ENCODE measurements at regions not wholly inside any gene's neighbourhood (a gene's known extent, or its start where the extent isn't known, plus 50 kb on each side); places are given as distances from the start of the nearest gene placed in this dataset.

- H3K36me3 Mint-ChIP-seq: no peaks in the 10 kb centered on the region
- no peak overlapping the region for H3K27ac Mint-ChIP-seq
- DNase-seq (ENCODE audit: low spot score in 2 of 2) (no peak), ATAC-seq (no peak)
- H3K9me3 Mint-ChIP-seq: peaks cover 18 to 24% of the 10 kb centered on the region in 2 donors
Measured at GRCh38 chr16:65634291-65634690, 512.4 kb upstream of the CDH11 start.

GRCh38 chr16:65624666-65625065 lies 502.8 kb upstream of the CDH11 start:
- no peak overlapping the region for H3K27ac Mint-ChIP-seq
- peaks cover 9 to 24% of the 10 kb centered on the region in 2 donors for H3K9me3 Mint-ChIP-seq
- no peak for ATAC-seq
- no peak for DNase-seq (ENCODE audit: low spot score in 2 of 2)
- H3K36me3 Mint-ChIP-seq: no peaks in the 10 kb centered on the region

- Mint-ChIP-seq H3K27ac (no peak overlapping the region), H3K9me3 (peaks cover 7 to 19% of the 10 kb centered on the region in 2 donors), H3K36me3 (no peaks in the 10 kb centered on the region)
- no peak for ATAC-seq
- no peak for DNase-seq (ENCODE audit: low spot score in 2 of 2)
Measured at GRCh38 chr16:65624229-65624628, 502.4 kb upstream of the CDH11 start.

GRCh38 chr16:65622871-65623270 lies 501.0 kb upstream of the CDH11 start:
- Mint-ChIP-seq H3K27ac (peak overlapping the region in 1 of 2 donors; percentile 45), H3K36me3 (no peaks in the 10 kb centered on the region), H3K9me3 (peaks cover 4 to 15% of the 10 kb centered on the region in 2 donors)
- no peak for DNase-seq (ENCODE audit: low spot score in 2 of 2)
- ATAC-seq: no peak

- H3K27ac Mint-ChIP-seq: no peak overlapping the region
Measured at GRCh38 chr16:65622151-65622550, 500.3 kb upstream of the CDH11 start.

GRCh38 chr16:65621640-65622039 lies 499.8 kb upstream of the CDH11 start:
- H3K36me3 Mint-ChIP-seq: no peaks in the 10 kb centered on the region
- no peak for DNase-seq (ENCODE audit: low spot score in 2 of 2)
- no peak overlapping the region for H3K27ac Mint-ChIP-seq
- ATAC-seq: no peak
- H3K9me3 Mint-ChIP-seq: peaks cover 4 to 15% of the 10 kb centered on the region in 2 donors

More at GRCh38 chr16:65622151-65622550, 500.3 kb upstream of the CDH11 start:
- Mint-ChIP-seq H3K9me3 (peaks cover 4 to 15% of the 10 kb centered on the region in 2 donors), H3K36me3 (no peaks in the 10 kb centered on the region)
- ATAC-seq: no peak
- no peak for DNase-seq (ENCODE audit: low spot score in 2 of 2)

GRCh38 chr16:65619606-65620005 lies 497.7 kb upstream of the CDH11 start:
- ATAC-seq: no peak
- Mint-ChIP-seq H3K36me3 (no peaks in the 10 kb centered on the region), H3K9me3 (peaks cover 4 to 15% of the 10 kb centered on the region in 2 donors), H3K27ac (no peak overlapping the region)
- DNase-seq (ENCODE audit: low spot score in 2 of 2): no peak

- H3K36me3 Mint-ChIP-seq: no peaks in the 10 kb centered on the region
- no peak for ATAC-seq
- peaks cover 2 to 13% of the 10 kb centered on the region in 2 donors for H3K9me3 Mint-ChIP-seq
- no peak overlapping the region for H3K27ac Mint-ChIP-seq
- no peak for DNase-seq (ENCODE audit: low spot score in 2 of 2)
Measured at GRCh38 chr16:65618931-65619330, 497.1 kb upstream of the CDH11 start.

GRCh38 chr16:65618333-65618732 lies 496.5 kb upstream of the CDH11 start:
- no peak for ATAC-seq
- DNase-seq (ENCODE audit: low spot score in 2 of 2): no peak
- no peaks in the 10 kb centered on the region for H3K36me3 Mint-ChIP-seq
- H3K9me3 Mint-ChIP-seq: peaks cover 3 to 13% of the 10 kb centered on the region in 2 donors
- no peak overlapping the region for H3K27ac Mint-ChIP-seq

GRCh38 chr16:65617421-65617820 lies 495.6 kb upstream of the CDH11 start:
- no peak for ATAC-seq
- no peak for DNase-seq (ENCODE audit: low spot score in 2 of 2)
- H3K36me3 Mint-ChIP-seq: no peaks in the 10 kb centered on the region
- peaks cover 4 to 14% of the 10 kb centered on the region in 2 donors for H3K9me3 Mint-ChIP-seq
- no peak overlapping the region for H3K27ac Mint-ChIP-seq

GRCh38 chr16:65608455-65608854 lies 486.6 kb upstream of the CDH11 start:
- Mint-ChIP-seq H3K9me3 (peaks cover 10% of the 10 kb centered on the region in 2 donors), H3K36me3 (no peaks in the 10 kb centered on the region), H3K27ac (no peak overlapping the region)
- ATAC-seq (no peak), DNase-seq (ENCODE audit: low spot score in 2 of 2) (no peak)

GRCh38 chr16:65604771-65605170 lies 482.9 kb upstream of the CDH11 start:
- Mint-ChIP-seq H3K27ac (no peak overlapping the region), H3K9me3 (peaks cover 7 to 10% of the 10 kb centered on the region in 2 donors), H3K36me3 (peaks cover 0 to 5% of the 10 kb centered on the region in 2 donors)
- ATAC-seq: no peak
- DNase-seq (ENCODE audit: low spot score in 2 of 2): no peak

- H3K36me3 Mint-ChIP-seq: peaks cover 0 to 5% of the 10 kb centered on the region in 2 donors
- no peak for ATAC-seq
- peaks cover 15 to 17% of the 10 kb centered on the region in 2 donors for H3K9me3 Mint-ChIP-seq
- DNase-seq (ENCODE audit: low spot score in 2 of 2): no peak
- no peak overlapping the region for H3K27ac Mint-ChIP-seq
Measured at GRCh38 chr16:65601781-65602180, 479.9 kb upstream of the CDH11 start.

- ATAC-seq (no peak), DNase-seq (ENCODE audit: low spot score in 2 of 2) (no peak)
- Mint-ChIP-seq H3K27ac (no peak overlapping the region), H3K36me3 (peaks cover 0 to 5% of the 10 kb centered on the region in 2 donors), H3K9me3 (peaks cover 19 to 27% of the 10 kb centered on the region in 2 donors)
Measured at GRCh38 chr16:65600629-65601028, 478.8 kb upstream of the CDH11 start.

GRCh38 chr16:65600046-65600445 lies 478.2 kb upstream of the CDH11 start:
- no peak overlapping the region for H3K27ac Mint-ChIP-seq
- ATAC-seq (no peak), DNase-seq (ENCODE audit: low spot score in 2 of 2) (no peak)
- H3K9me3 Mint-ChIP-seq: peaks cover 20 to 28% of the 10 kb centered on the region in 2 donors
- peaks cover 0 to 5% of the 10 kb centered on the region in 2 donors for H3K36me3 Mint-ChIP-seq

GRCh38 chr16:65598621-65599020 lies 476.8 kb upstream of the CDH11 start:
- Mint-ChIP-seq H3K9me3 (peaks cover 20 to 33% of the 10 kb centered on the region in 2 donors), H3K36me3 (peaks cover 0 to 5% of the 10 kb centered on the region in 2 donors), H3K27ac (no peak overlapping the region)
- no peak for DNase-seq (ENCODE audit: low spot score in 2 of 2)
- ATAC-seq: no peak

GRCh38 chr16:65583498-65583897 lies 461.6 kb upstream of the CDH11 start:
- no peak overlapping the region for H3K27ac Mint-ChIP-seq
- ATAC-seq (no peak), DNase-seq (ENCODE audit: low spot score in 2 of 2) (no peak)
- peaks cover 7 to 9% of the 10 kb centered on the region in 2 donors for H3K9me3 Mint-ChIP-seq
- H3K36me3 Mint-ChIP-seq: no peaks in the 10 kb centered on the region

GRCh38 chr16:65579050-65579449 lies 457.2 kb upstream of the CDH11 start:
- no peak for DNase-seq (ENCODE audit: low spot score in 2 of 2)
- H3K36me3 Mint-ChIP-seq: no peaks in the 10 kb centered on the region
- ATAC-seq: no peak
- H3K27ac Mint-ChIP-seq: no peak overlapping the region
- peaks cover 14 to 15% of the 10 kb centered on the region in 2 donors for H3K9me3 Mint-ChIP-seq

GRCh38 chr16:65576631-65577030 lies 454.8 kb upstream of the CDH11 start:
- Mint-ChIP-seq H3K36me3 (no peaks in the 10 kb centered on the region), H3K9me3 (peaks cover 14 to 15% of the 10 kb centered on the region in 2 donors), H3K27ac (no peak overlapping the region)
- DNase-seq (ENCODE audit: low spot score in 2 of 2): no peak
- no peak for ATAC-seq
